Fibroblast of mammary gland (primary cell): ENCODE measurements at regions not wholly inside any gene's neighbourhood (a gene's known extent, or its start where the extent isn't known, plus 50 kb on each side); places are given as distances from the start of the nearest gene placed in this dataset.
"Not testable (repeated sequence)": the region's sequence is repeated elsewhere in the genome, so short reads cannot be mapped to it uniquely, and the experiment has no call there.

Experiments
- DNase-seq: peaks from one replicate; pipeline ENCODE4 v3.0.0-alpha.2; 2010; ENCODE audit warnings: low read depth
- H3K4me3 ChIP-seq: 2 replicates; pipeline ENCODE4 v1.5.1; 2011; ENCODE audit warnings: low read depth, mild to moderate bottlenecking, low read length, moderate library complexity; ENCODE audit not compliant: control insufficient read depth
- CTCF ChIP-seq: conservative IDR thresholded peaks from 2 replicates; pipeline ENCODE4 v1.5.1; 2011; ENCODE audit warnings: low read depth, low read length, inconsistent platforms; ENCODE audit not compliant: control insufficient read depth, insufficient read depth

DNA sequence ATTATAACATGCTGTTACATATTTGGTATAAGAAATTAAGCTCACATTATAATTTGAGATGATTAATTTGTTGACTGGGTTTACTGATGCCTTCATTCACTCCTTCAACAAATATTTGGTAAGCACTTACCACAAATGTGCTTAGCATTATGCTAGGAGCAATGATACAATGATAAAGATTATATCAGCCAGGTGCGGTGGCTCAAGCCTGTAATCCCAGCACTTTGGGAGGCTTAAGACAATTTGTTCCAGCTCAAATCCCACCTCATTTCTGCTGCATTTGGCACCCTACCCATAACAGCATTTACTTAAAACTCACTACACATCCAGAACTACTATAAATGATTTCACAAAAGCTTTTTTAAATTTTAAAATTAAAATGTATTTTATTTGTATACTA lies 1263.6 kb upstream of the RAG2 start:
- no peak for DNase-seq
- no peak overlapping the region for H3K4me3 ChIP-seq
- TF ChIP-seq CTCF: no peak

- not testable (repeated sequence) for H3K4me3 ChIP-seq, DNase-seq
These were observed 1260.9 kb upstream of the RAG2 start for GRCh38 chr11:37858806-37859537.

DNA sequence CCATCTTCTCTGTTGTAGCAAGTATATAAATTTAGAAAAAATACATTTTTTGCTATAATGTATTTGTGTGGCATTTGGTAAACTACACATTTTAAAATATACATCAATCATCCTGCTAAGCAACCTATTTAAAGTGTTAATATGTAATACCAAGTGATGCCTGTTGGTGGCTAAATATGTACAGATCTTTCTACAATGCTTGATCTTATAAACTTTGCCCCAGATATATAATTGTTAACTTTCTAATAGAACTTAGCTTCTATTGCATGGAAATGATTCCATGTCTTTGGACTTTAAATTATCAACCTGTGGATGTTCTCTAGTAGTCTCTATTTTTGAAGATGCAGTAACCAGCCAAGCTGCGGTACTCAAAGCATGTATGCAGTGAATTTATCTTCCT lies 1260.4 kb upstream of the RAG2 start:
- no peak for DNase-seq
- peak; percentile 10 for TF ChIP-seq CTCF
- H3K4me3 ChIP-seq: no peak overlapping the region

GRCh38 chr11:37857726-37858125 lies 1259.7 kb upstream of the RAG2 start:
- no peak for TF ChIP-seq CTCF

DNA sequence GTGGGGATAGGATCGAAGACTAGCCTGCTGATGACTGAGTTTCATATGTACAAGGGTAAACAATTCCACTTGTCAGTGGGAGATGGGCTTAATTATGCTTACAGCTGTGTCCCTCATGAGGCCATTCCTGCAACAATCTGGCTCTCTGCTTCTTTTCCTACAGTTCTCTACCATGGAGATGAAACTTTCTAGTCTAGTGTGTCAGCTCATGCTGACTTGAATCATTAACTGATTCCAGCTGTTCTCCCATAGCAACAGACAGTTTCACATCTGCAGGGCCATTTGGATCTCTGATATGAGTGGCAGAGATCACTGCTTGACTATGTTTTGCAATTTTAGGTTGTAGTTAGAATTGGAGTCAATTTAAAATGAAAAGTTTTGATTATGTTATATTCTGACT lies 1251.7 kb upstream of the RAG2 start:
- no peak overlapping the region for H3K4me3 ChIP-seq
- TF ChIP-seq CTCF: no peak
- DNase-seq: no peak

More at GRCh38 chr11:37857726-37858125, 1259.7 kb upstream of the RAG2 start:
- no peak for DNase-seq
- no peak overlapping the region for H3K4me3 ChIP-seq

DNA sequence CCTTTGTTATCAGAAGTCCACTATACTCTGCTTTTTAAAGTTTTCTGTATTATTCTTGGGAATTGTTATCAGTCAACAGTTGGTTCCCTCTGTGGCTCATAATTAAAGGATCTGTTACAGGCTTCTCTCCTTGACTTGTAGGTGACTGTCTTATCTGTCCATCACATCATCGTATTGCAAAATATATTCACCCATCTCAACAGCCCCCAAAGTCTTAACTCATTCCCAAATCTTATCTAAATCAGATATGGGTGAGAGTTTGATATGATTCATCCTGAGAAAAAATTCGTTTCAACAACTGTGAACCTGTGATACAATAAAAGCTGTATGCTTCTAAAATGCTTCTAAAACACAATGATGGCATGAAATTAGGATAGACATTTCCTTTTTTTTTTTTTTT lies 1245.6 kb upstream of the RAG2 start:
- DNase-seq: no peak
- no peak for TF ChIP-seq CTCF
- H3K4me3 ChIP-seq: no peak overlapping the region

GRCh38 chr11:37841016-37841415 lies 1243.0 kb upstream of the RAG2 start:
- no peak for TF ChIP-seq CTCF
- H3K4me3 ChIP-seq: no peak overlapping the region
- DNase-seq: no peak

- not testable (repeated sequence) for H3K4me3 ChIP-seq, DNase-seq
These were observed 1242.3 kb upstream of the RAG2 start for GRCh38 chr11:37840345-37840744.
